Lower leg skin (tissue), 4 donors: ENCODE measurements at regions not wholly inside any gene's neighbourhood (a gene's known extent, or its start where the extent isn't known, plus 50 kb on each side); places are given as distances from the start of the nearest gene placed in this dataset.

ENCODE experiments used
- DNase-seq, 2 donors: peaks; one replicate each; pipeline ENCODE4 v3.0.0-alpha.2; 2019; ENCODE audit warnings: low spot score in 2 of 2
- H3K4me3 ChIP-seq: fragments of 200-600 bp; sonication (generic); 2 replicates; pipeline ENCODE4 v1.5.1; 2017; ENCODE audit warnings: mild to moderate bottlenecking, low read depth; ENCODE audit not compliant: poor library complexity, severe bottlenecking
- CTCF ChIP-seq, 3 donors: fragments of 450-650 bp; IDR thresholded peaks; one replicate each; pipeline ENCODE4 v1.5.1; 2016; ENCODE audit warnings: antibody characterized with exemption in 3 of 3, mild to moderate bottlenecking in 3 of 3, moderate library complexity in 2 of 3
- POLR2A ChIP-seq, 2 donors: fragments of 450-650 bp; IDR thresholded peaks; one replicate each; pipeline ENCODE4 v1.6.1; 2016 to 2017; ENCODE audit warnings: antibody characterized with exemption in 2 of 2, mild to moderate bottlenecking in 1 of 2, moderate library complexity in 1 of 2
- WGBS, 2 donors: methylation state at CpG; one replicate each; pipeline ENCODE4 v1.1.5; 2018; 5-methylcytosine and 5-hydroxymethylcytosine counted together
- intact Hi-C: fragments of 100-400 bp; cut with DNase I; formaldehyde crosslinking; loops from one replicate; pipeline ENCODE4 v1.15.0; 2023; ENCODE audit warnings: low total_unique reads

GRCh38 chr3:189460511-189460910 lies 170.7 kb upstream of the TP63 start:
- DNase-seq: no peak
- intact Hi-C loops: no loop called here
- TF ChIP-seq POLR2A (IDR thresholded peaks at IDR 0.05) (no peak), CTCF (IDR thresholded peaks at IDR 0.05) (no peak)
- no peak overlapping the region for H3K4me3 ChIP-seq
- WGBS, 2 donors: 77 to 85% methylated on average over 2 of the region's 2 CpGs

- no peak overlapping the region for H3K4me3 ChIP-seq
- WGBS, 2 donors: 95 to 96% methylated on average over 2 of the region's 2 CpGs
- DNase-seq: no peak
- intact Hi-C loops: no loop called here
- TF ChIP-seq CTCF (IDR thresholded peaks at IDR 0.05) (no peak), POLR2A (IDR thresholded peaks at IDR 0.05) (no peak)
Measured at GRCh38 chr3:189464799-189465198, 166.4 kb upstream of the TP63 start.

GRCh38 chr3:189466004-189466403 lies 165.2 kb upstream of the TP63 start:
- DNase-seq: no peak
- H3K4me3 ChIP-seq: no peak overlapping the region
- no peak for TF ChIP-seq CTCF (IDR thresholded peaks at IDR 0.05)
- no peak for TF ChIP-seq POLR2A (IDR thresholded peaks at IDR 0.05)
- WGBS, 2 donors: 70 to 83% methylated on average over 2 of the region's 2 CpGs
- intact Hi-C loops: no loop called here

GRCh38 chr3:189467451-189467850 lies 163.7 kb upstream of the TP63 start:
- no peak for TF ChIP-seq POLR2A (IDR thresholded peaks at IDR 0.05)
- TF ChIP-seq CTCF (IDR thresholded peaks at IDR 0.05): no peak
- no peak for DNase-seq
- intact Hi-C loops: no loop called here
- WGBS, 2 donors: 59 to 61% methylated on average over 2 of the region's 2 CpGs
- no peak overlapping the region for H3K4me3 ChIP-seq

GRCh38 chr3:189474944-189475343 lies 156.2 kb upstream of the TP63 start:
- TF ChIP-seq CTCF (IDR thresholded peaks at IDR 0.05) (no peak), POLR2A (IDR thresholded peaks at IDR 0.05) (no peak)
- intact Hi-C loops: no loop called here
- WGBS, 2 donors: 79 to 81% methylated on average over 2 of the region's 2 CpGs
- H3K4me3 ChIP-seq: no peak overlapping the region
- no peak for DNase-seq

- no peak for TF ChIP-seq POLR2A (IDR thresholded peaks at IDR 0.05)
- no peak for TF ChIP-seq CTCF (IDR thresholded peaks at IDR 0.05)
- no peak for DNase-seq
- WGBS, 2 donors: 84 to 95% methylated on average over 5 of the region's 5 CpGs
- no peak overlapping the region for H3K4me3 ChIP-seq
- intact Hi-C loops: no loop called here
Measured at GRCh38 chr3:189477614-189478013, 153.6 kb upstream of the TP63 start.
